HEK293 (cell line): ENCODE measurements at regions not wholly inside any gene's neighbourhood (a gene's known extent, or its start where the extent isn't known, plus 50 kb on each side); places are given as distances from the start of the nearest gene placed in this dataset.

Experiments
- CTCF ChIA-PET: fragments of 350-600 bp; formaldehyde crosslinking; extraction: SDS; loops from one replicate; lab custom pipeline; 2021; ENCODE audit warnings: antibody characterized with exemption; lab: Yijun Ruan, JAX
- POLR2A ChIA-PET: fragments of 300-600 bp; formaldehyde crosslinking; extraction: SDS; loops from one replicate; lab custom pipeline; 2020; ENCODE audit warnings: antibody characterized with exemption, inconsistent platforms; lab: Yijun Ruan, JAX
- H3K27ac ChIP-seq: fragments of 200-500 bp; sonication (Bioruptor generic); 2 replicates; pipeline ENCODE4 v1.5.1; 2014; ENCODE audit warnings: low read depth, low read length, control low read depth, inconsistent platforms; ENCODE audit errors: extremely low read depth
- H3K36me3 ChIP-seq, 2 experiments: fragments of 200-500 bp in 1 of 2; sonication (Bioruptor generic) in 1 of 2; 1 replicate in 1 of 2; 2 replicates in 1 of 2; pipeline ENCODE4 v1.5.1; 2014 to 2017; ENCODE audit warnings: inconsistent platforms in 2 of 2, low read length in 2 of 2; ENCODE audit not compliant: control insufficient read depth in 2 of 2, insufficient read depth in 1 of 2
- H3K4me1 ChIP-seq: fragments of 200-500 bp; sonication (Bioruptor generic); 2 replicates; pipeline ENCODE4 v1.5.1; 2014; ENCODE audit warnings: mild to moderate bottlenecking, low read length, inconsistent platforms; ENCODE audit not compliant: control insufficient read depth, insufficient read depth
- H3K4me3 ChIP-seq: 2 replicates; pipeline ENCODE4 v1.5.1; 2011; ENCODE audit warnings: low read depth, mild to moderate bottlenecking, control low read depth, low read length, moderate library complexity
- H3K9me3 ChIP-seq: fragments of 200-500 bp; sonication (Bioruptor generic); 2 replicates; pipeline ENCODE4 v1.5.1; 2014; ENCODE audit warnings: low read depth, low read length, inconsistent platforms; ENCODE audit not compliant: control insufficient read depth, insufficient read depth
- GLI2 ChIP-seq: fragments of 450-650 bp; formaldehyde crosslinking; IDR thresholded peaks from 2 replicates; pipeline ENCODE4; 2017; ENCODE audit warnings: missing biosample characterization, missing genetic modification characterization, low read depth, borderline replicate concordance
- IKZF3 ChIP-seq: fragments of 450-650 bp; IDR thresholded peaks from 2 replicates; pipeline ENCODE4 v1.5.0; 2018; ENCODE audit warnings: missing biosample characterization, mild to moderate bottlenecking, missing genetic modification characterization, moderate library complexity
- KLF17 ChIP-seq: fragments of 450-650 bp; formaldehyde crosslinking; IDR thresholded peaks from 2 replicates; pipeline ENCODE4 v1.5.1; 2016; ENCODE audit warnings: missing biosample characterization, missing genetic modification characterization
- PBX3 ChIP-seq: sonication (generic); formaldehyde crosslinking; IDR thresholded peaks from 2 replicates; pipeline ENCODE4 v1.8.1; 2022; ENCODE audit warnings: mild to moderate bottlenecking, moderate library complexity, missing genetic modification reagents
- PRDM2 ChIP-seq: fragments of 450-650 bp; formaldehyde crosslinking; IDR thresholded peaks from 2 replicates; pipeline ENCODE4 v1.5.1; 2016; ENCODE audit warnings: missing biosample characterization, missing genetic modification characterization, borderline replicate concordance
- YY1 ChIP-seq: fragments of 450-650 bp; formaldehyde crosslinking; IDR thresholded peaks from 2 replicates; pipeline ENCODE4 v1.5.1; 2018; ENCODE audit warnings: missing biosample characterization, missing genetic modification characterization
- ZBTB20 ChIP-seq: fragments of 450-650 bp; formaldehyde crosslinking; IDR thresholded peaks from 2 replicates; pipeline ENCODE4 v1.5.1; 2016; ENCODE audit warnings: missing biosample characterization, missing genetic modification characterization
- ZBTB21 ChIP-seq: fragments of 450-650 bp; formaldehyde crosslinking; IDR thresholded peaks from 2 replicates; pipeline ENCODE4 v1.5.1; 2017; ENCODE audit warnings: missing biosample characterization, missing genetic modification characterization
- ZNF239 ChIP-seq: fragments of 450-650 bp; formaldehyde crosslinking; IDR thresholded peaks from 2 replicates; pipeline ENCODE4 v1.5.1; 2016; ENCODE audit warnings: missing biosample characterization, missing genetic modification characterization
- ZNF248 ChIP-seq: fragments of 450-650 bp; formaldehyde crosslinking; IDR thresholded peaks from 2 replicates; pipeline ENCODE4 v1.5.1; 2017; ENCODE audit warnings: missing biosample characterization, missing genetic modification characterization
- ZNF274 ChIP-seq, 2 experiments: fragments of 200-500 bp in 1 of 2; fragments of 450-650 bp in 1 of 2; sonication (Bioruptor generic) in 1 of 2; formaldehyde crosslinking in 1 of 2; IDR thresholded peaks; 2 replicates each; pipeline versions ENCODE4 v1.5.1 to v1.6.1; 2014 to 2016; ENCODE audit warnings: borderline replicate concordance in 1 of 2, inconsistent platforms in 1 of 2, low read length in 1 of 2, missing biosample characterization in 1 of 2, missing genetic modification characterization in 1 of 2
- ZNF416 ChIP-seq: fragments of 450-650 bp; formaldehyde crosslinking; IDR thresholded peaks from 2 replicates; pipeline ENCODE4 v1.5.1; 2016; ENCODE audit warnings: missing biosample characterization, missing genetic modification characterization
- ZNF513 ChIP-seq: fragments of 450-650 bp; IDR thresholded peaks from 2 replicates; pipeline ENCODE4 v1.5.1; 2018; ENCODE audit warnings: missing biosample characterization, missing genetic modification characterization
- ZNF549 ChIP-seq: fragments of 450-650 bp; IDR thresholded peaks from 2 replicates; pipeline ENCODE4 v1.5.1; 2018; ENCODE audit warnings: missing biosample characterization, missing genetic modification characterization, mild to moderate bottlenecking, inconsistent platforms, moderate library complexity
- ZNF624 ChIP-seq: fragments of 450-650 bp; formaldehyde crosslinking; IDR thresholded peaks from 2 replicates; pipeline ENCODE4 v1.5.1; 2017; ENCODE audit warnings: missing biosample characterization, missing genetic modification characterization
- ZNF645 ChIP-seq: fragments of 450-650 bp; formaldehyde crosslinking; IDR thresholded peaks from 2 replicates; pipeline ENCODE4; 2016; ENCODE audit warnings: missing biosample characterization, missing genetic modification characterization
- ZNF701 ChIP-seq: fragments of 450-650 bp; formaldehyde crosslinking; IDR thresholded peaks from 2 replicates; pipeline ENCODE4 v1.5.1; 2016; ENCODE audit warnings: missing biosample characterization, missing genetic modification characterization
- ZNF747 ChIP-seq: fragments of 450-650 bp; formaldehyde crosslinking; IDR thresholded peaks from 2 replicates; pipeline ENCODE4 v1.5.1; 2016; ENCODE audit warnings: missing biosample characterization, missing genetic modification characterization
- TF ChIP-seq, protein P1 (sequence below): fragments of 450-650 bp; formaldehyde crosslinking; IDR thresholded peaks from 2 replicates; pipeline ENCODE4 v1.5.1; 2016; ENCODE audit warnings: missing biosample characterization, missing genetic modification characterization

- peaks cover 5% of the 10 kb centered on the region; the same call in 1 of the 2 replicates for H3K4me1 ChIP-seq
- no peaks in the 10 kb centered on the region for H3K36me3 ChIP-seq
- ChIA-PET CTCF (interaction anchor here (0.7 to 1.2 kb wide), 5 partner anchors 9 to 254 kb away, joined by 3 to 4 read pairs (median 4); no protein-coding TSS in a partner anchor), POLR2A (no interaction called here)
- H3K27ac ChIP-seq, result no peak overlapping the region
- no peaks in the 10 kb centered on the region for H3K9me3 ChIP-seq
- H3K4me3 ChIP-seq, result no peak overlapping the region
- TF ChIP-seq ZNF513 (tag by site-specific recombination) (no peak), ZNF747 (tag by site-specific recombination) (no peak), ZNF701 (tag by site-specific recombination) (no peak), ZBTB20 (tag by site-specific recombination) (no peak), ZNF239 (tag by site-specific recombination) (no peak), ZBTB21 (no peak)
Observed at GRCh38 chr2:67479261-67479660, 82.1 kb downstream of the ETAA1 start.

DNA sequence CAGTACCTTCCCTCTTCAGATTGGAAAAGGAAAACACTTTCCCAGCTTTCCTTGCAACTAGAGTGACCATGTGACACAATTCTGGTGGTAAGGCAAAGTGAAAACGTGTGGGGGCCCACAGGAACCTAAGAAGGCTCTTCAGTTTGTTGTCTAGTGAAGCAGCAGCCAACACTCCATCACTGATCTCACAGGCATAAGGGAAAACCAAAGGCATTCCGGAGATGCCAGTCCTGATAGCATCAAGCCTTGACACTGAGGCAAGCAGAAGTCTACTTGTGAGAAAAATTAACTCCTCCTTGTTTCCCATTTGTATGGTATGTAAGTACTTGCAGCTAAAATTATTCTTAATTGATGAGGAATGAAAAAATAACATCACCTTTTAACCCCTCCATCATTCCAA is 88.3 kb downstream of the ETAA1 start:
- CTCF ChIA-PET, result interaction anchor here (1.0 kb wide), 1 partner anchor 10 kb away, joined by 4 read pairs; no protein-coding TSS in a partner anchor
- TF ChIP-seq ZNF645 (tag by site-specific recombination) (no peak), ZNF624 (tag by site-specific recombination) (no peak), YY1 (no peak), ZNF274 (IDR thresholded peaks at IDR 0.05; ENCODE audit: low read length) (no peak), ZNF274 (tag by site-specific recombination; IDR thresholded peaks at IDR 0.05; ENCODE audit: borderline replicate concordance) (no peak), ZNF549 (tag by site-specific recombination) (no peak), ZNF248 (no peak), IKZF3 (tag by site-specific recombination) (no peak), PBX3 (CRISPR knock-in tag) (no peak), PRDM2 (tag by site-specific recombination) (no peak), KLF17 (tag by site-specific recombination) (no peak), GLI2 (tag by site-specific recombination) (no peak), ZNF416 (tag by site-specific recombination) (no peak)
- TF ChIP-seq, protein P1, sequence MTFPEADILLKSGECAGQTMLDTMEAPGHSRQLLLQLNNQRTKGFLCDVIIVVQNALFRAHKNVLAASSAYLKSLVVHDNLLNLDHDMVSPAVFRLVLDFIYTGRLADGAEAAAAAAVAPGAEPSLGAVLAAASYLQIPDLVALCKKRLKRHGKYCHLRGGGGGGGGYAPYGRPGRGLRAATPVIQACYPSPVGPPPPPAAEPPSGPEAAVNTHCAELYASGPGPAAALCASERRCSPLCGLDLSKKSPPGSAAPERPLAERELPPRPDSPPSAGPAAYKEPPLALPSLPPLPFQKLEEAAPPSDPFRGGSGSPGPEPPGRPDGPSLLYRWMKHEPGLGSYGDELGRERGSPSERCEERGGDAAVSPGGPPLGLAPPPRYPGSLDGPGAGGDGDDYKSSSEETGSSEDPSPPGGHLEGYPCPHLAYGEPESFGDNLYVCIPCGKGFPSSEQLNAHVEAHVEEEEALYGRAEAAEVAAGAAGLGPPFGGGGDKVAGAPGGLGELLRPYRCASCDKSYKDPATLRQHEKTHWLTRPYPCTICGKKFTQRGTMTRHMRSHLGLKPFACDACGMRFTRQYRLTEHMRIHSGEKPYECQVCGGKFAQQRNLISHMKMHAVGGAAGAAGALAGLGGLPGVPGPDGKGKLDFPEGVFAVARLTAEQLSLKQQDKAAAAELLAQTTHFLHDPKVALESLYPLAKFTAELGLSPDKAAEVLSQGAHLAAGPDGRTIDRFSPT (tag by site-specific recombination), result no peak
- POLR2A ChIA-PET, result no interaction called here
- Histone ChIP-seq H3K9me3 (no peaks in the 10 kb centered on the region), H3K27ac (no peak overlapping the region), H3K4me3 (no peak overlapping the region), H3K4me1 (no peaks in the 10 kb centered on the region), H3K36me3 (no peaks in the 10 kb centered on the region)
